ENCODE measurements at regions not wholly inside any gene's neighbourhood (a gene's known extent, or its start where the extent isn't known, plus 50 kb on each side); places are given as distances from the start of the nearest gene placed in this dataset.
A peak's percentile ranks its signal among the peaks of the same experiment; 100 is the strongest.

GRCh38 chr2:123101434-123101833 lies 923.7 kb upstream of the CNTNAP5 start:
- Histone ChIP-seq H3K9me3 (ENCODE audit: low read depth) (no peaks in the 10 kb centered on the region), H3K4me3 (no peak overlapping the region), H3K27ac (no peak overlapping the region), H3K36me3 (no peaks in the 10 kb centered on the region), H3K4me1 (ENCODE audit: low read depth) (no peaks in the 10 kb centered on the region), H3K27me3 (no peaks in the 10 kb centered on the region)
- DNase-seq (ENCODE audit: low read depth in 1 of 2, low spot score in 1 of 2), result no peak
- no peak for TF ChIP-seq CTCF (IDR thresholded peaks at IDR 0.05; ENCODE audit: low read depth, low read length)

DNA sequence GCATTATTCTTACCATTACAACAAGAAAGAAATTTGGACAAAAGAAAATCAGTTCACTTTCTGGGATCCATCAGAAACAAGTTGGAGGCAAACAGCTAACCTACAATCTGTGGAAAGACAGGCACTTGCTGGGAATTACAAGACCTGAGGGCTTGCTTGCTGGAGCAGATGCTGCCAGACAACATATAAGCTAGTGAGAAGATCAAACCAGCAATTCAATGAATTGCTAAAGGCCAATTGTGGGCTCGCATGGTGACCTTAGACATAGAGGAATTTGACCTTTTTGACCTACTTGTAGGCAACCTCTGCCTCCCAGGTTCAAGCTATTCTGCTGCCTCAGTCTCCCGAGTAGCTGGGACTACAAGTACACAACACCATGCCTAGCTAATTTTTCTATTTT lies 921.2 kb upstream of the CNTNAP5 start:
- Histone ChIP-seq H3K4me3 (no peak overlapping the region), H3K36me3 (no peaks in the 10 kb centered on the region), H3K27ac (no peak overlapping the region), H3K27me3 (no peaks in the 10 kb centered on the region), H3K9me3 (ENCODE audit: low read depth) (no peaks in the 10 kb centered on the region), H3K4me1 (ENCODE audit: low read depth) (no peaks in the 10 kb centered on the region)
- DNase-seq (ENCODE audit: low read depth in 1 of 2, low spot score in 1 of 2), result no peak
- TF ChIP-seq CTCF (IDR thresholded peaks at IDR 0.05; ENCODE audit: low read depth, low read length), result no peak

GRCh38 chr2:123116595-123116994 lies 908.5 kb upstream of the CNTNAP5 start:
- Histone ChIP-seq H3K4me3 (no peak overlapping the region), H3K36me3 (no peaks in the 10 kb centered on the region), H3K9me3 (ENCODE audit: low read depth) (no peaks in the 10 kb centered on the region), H3K27me3 (no peaks in the 10 kb centered on the region), H3K4me1 (ENCODE audit: low read depth) (no peaks in the 10 kb centered on the region), H3K27ac (no peak overlapping the region)
- TF ChIP-seq CTCF (IDR thresholded peaks at IDR 0.05; ENCODE audit: low read depth, low read length), result no peak
- no peak for DNase-seq (ENCODE audit: low read depth in 1 of 2, low spot score in 1 of 2)

- DNase-seq (ENCODE audit: low read depth in 1 of 2, low spot score in 1 of 2), result no peak
Measured at GRCh38 chr2:123127236-123127635, 897.9 kb upstream of the CNTNAP5 start.

DNA sequence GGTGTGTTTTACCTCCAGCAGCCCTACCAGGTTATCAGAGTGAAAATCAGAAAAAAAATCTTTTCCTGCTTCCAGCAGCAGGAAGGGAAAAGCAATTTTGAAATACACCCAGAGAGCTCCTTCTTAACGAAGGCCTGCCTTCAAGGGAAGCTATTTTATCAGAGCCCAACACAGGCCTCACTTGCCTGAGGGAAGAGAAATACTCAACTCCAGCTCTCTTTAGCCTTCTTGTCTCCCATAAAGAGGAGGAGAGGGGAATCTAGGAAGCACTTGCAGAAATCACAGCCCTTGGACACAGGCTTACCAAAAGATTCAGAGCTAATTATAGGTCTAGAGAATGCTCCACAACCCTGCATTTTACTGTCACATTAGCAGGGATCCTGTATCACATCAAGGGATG lies 896.1 kb upstream of the CNTNAP5 start:
- Histone ChIP-seq H3K27me3 (no peaks in the 10 kb centered on the region), H3K27ac (peak overlapping the region; percentile 73), H3K4me3 (no peak overlapping the region), H3K4me1 (ENCODE audit: low read depth) (peaks cover 20% of the 10 kb centered on the region), H3K36me3 (no peaks in the 10 kb centered on the region), H3K9me3 (ENCODE audit: low read depth) (no peaks in the 10 kb centered on the region)
- TF ChIP-seq CTCF (IDR thresholded peaks at IDR 0.05; ENCODE audit: low read depth, low read length), result no peak
- peak in 1 of 2 donors; percentile 58 for DNase-seq (ENCODE audit: low read depth in 1 of 2, low spot score in 1 of 2)

More at GRCh38 chr2:123127236-123127635, 897.9 kb upstream of the CNTNAP5 start:
- peaks cover 20% of the 10 kb centered on the region for H3K4me1 ChIP-seq (ENCODE audit: low read depth)
- H3K27me3 ChIP-seq, result no peaks in the 10 kb centered on the region
- H3K36me3 ChIP-seq, result no peaks in the 10 kb centered on the region
- H3K27ac ChIP-seq, result no peak overlapping the region
- H3K9me3 ChIP-seq (ENCODE audit: low read depth), result no peaks in the 10 kb centered on the region
- H3K4me3 ChIP-seq, result no peak overlapping the region
- no peak for TF ChIP-seq CTCF (IDR thresholded peaks at IDR 0.05; ENCODE audit: low read depth, low read length)

DNA sequence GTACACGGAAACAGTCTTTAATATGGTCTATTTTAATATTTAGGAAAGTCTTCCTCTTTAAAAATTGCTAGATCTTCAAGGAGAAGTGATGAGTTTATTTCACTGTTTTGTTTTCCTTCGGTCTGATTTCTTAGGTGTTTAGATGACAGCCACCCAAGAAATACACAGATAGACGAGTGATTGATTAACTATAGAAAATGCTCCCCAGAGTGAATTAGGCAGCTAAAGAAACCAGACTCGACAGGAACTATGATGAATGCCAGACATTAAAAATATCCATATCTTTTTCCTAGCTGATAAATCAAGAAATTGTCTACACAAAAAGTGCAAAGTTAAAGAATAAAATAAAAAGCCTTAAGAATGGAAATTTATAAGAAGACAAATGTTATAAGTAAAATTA lies 888.7 kb upstream of the CNTNAP5 start:
- no peaks in the 10 kb centered on the region for H3K27me3 ChIP-seq
- no peak overlapping the region for H3K27ac ChIP-seq
- no peaks in the 10 kb centered on the region for H3K9me3 ChIP-seq (ENCODE audit: low read depth)
- no peaks in the 10 kb centered on the region for H3K36me3 ChIP-seq
- DNase-seq (ENCODE audit: low read depth in 1 of 2, low spot score in 1 of 2), result no peak
- H3K4me3 ChIP-seq, result no peak overlapping the region
- TF ChIP-seq CTCF (IDR thresholded peaks at IDR 0.05; ENCODE audit: low read depth, low read length), result no peak
- H3K4me1 ChIP-seq (ENCODE audit: low read depth), result no peaks in the 10 kb centered on the region
